PC-3 (cell line): ENCODE measurements at regions not wholly inside any gene's neighbourhood (a gene's known extent, or its start where the extent isn't known, plus 50 kb on each side); places are given as distances from the start of the nearest gene placed in this dataset.

Source experiments
- ATAC-seq: fragments of 200-7000 bp; cut with Tn5 transposase; 2 replicates; pipeline ENCODE4 v1.9.1; 2020; ENCODE audit warnings: mild to moderate bottlenecking, moderate library complexity
- BruUV-seq: library from RNA; stranded (reverse); fragments of 400-500 nt; replicated peaks from 2 replicates; lab custom pipeline; 2021; lab: Mats Ljungman, UMichigan
- CTCF ChIA-PET: fragments of 300-600 bp; sonication (Branson Sonifier 250); formaldehyde crosslinking; loops from one replicate; lab custom pipeline; 2022; ENCODE audit warnings: antibody characterized with exemption; lab: Charles Lee
- POLR2A ChIA-PET: fragments of 300-600 bp; sonication (Branson Sonifier 250); formaldehyde crosslinking; loops from one replicate; lab custom pipeline; 2022; ENCODE audit warnings: antibody characterized with exemption; ENCODE audit not compliant: unreplicated experiment; lab: Charles Lee
- DNase-seq: peaks from one replicate; pipeline ENCODE4 v3.0.0-alpha.2; 2015
- H2AFZ ChIP-seq: fragments of 300-600 bp; sonication (generic); 2 replicates; pipeline ENCODE4 v1.6.0; 2016; ENCODE audit warnings: antibody characterized with exemption, low read length
- H3F3A ChIP-seq: fragments of 300-600 bp; sonication (generic); one replicate; pipeline ENCODE4 v1.6.0; 2017; ENCODE audit warnings: antibody characterized with exemption, low read length, control low read depth, mild to moderate bottlenecking; ENCODE audit not compliant: unreplicated experiment
- H3K27ac ChIP-seq: fragments of 300-600 bp; sonication (generic); 2 replicates; pipeline ENCODE4 v1.5.1; 2016; ENCODE audit warnings: mild to moderate bottlenecking, low read length
- H3K27me3 ChIP-seq: fragments of 300-600 bp; sonication (generic); 2 replicates; pipeline ENCODE4 v1.6.1; 2016; ENCODE audit warnings: low read length, mixed read lengths
- H3K36me3 ChIP-seq: fragments of 300-600 bp; sonication (generic); 2 replicates; pipeline ENCODE4 v1.6.1; 2016; ENCODE audit warnings: low read depth, mixed run types, low read length, mixed read lengths
- H3K4me1 ChIP-seq: fragments of 300-600 bp; sonication (generic); 2 replicates; pipeline ENCODE4 v1.5.1; 2016; ENCODE audit warnings: low read length; ENCODE audit not compliant: insufficient read depth
- H3K4me2 ChIP-seq: fragments of 300-600 bp; sonication (generic); 2 replicates; pipeline ENCODE4 v1.6.0; 2016; ENCODE audit warnings: low read length
- H3K4me3 ChIP-seq: fragments of 300-600 bp; sonication (generic); 2 replicates; pipeline ENCODE4 v1.5.1; 2016; ENCODE audit warnings: mild to moderate bottlenecking, low read length, mixed read lengths
- H3K79me2 ChIP-seq: fragments of 300-600 bp; sonication (generic); 2 replicates; pipeline ENCODE4 v1.6.1; 2017; ENCODE audit warnings: low read length, mixed read lengths
- H3K9ac ChIP-seq: fragments of 300-600 bp; sonication (generic); 2 replicates; pipeline ENCODE4 v1.6.0; 2016; ENCODE audit warnings: mild to moderate bottlenecking, low read length
- H3K9me2 ChIP-seq: fragments of 300-600 bp; sonication (generic); replicated peaks from 2 replicates; pipeline ENCODE4 v1.6.1; 2016; ENCODE audit warnings: mixed run types, low read length, mixed read lengths
- H3K9me3 ChIP-seq: fragments of 300-600 bp; sonication (generic); 2 replicates; pipeline ENCODE4 v1.6.1; 2016; ENCODE audit warnings: low read length, mixed read lengths
- H4K20me1 ChIP-seq: fragments of 300-600 bp; sonication (generic); 2 replicates; pipeline ENCODE4 v1.6.1; 2016; ENCODE audit warnings: low read length, mixed read lengths
- EZH2 ChIP-seq: fragments of 300-600 bp; sonication (generic); IDR thresholded peaks from one replicate; pipeline ENCODE4 v1.6.1; 2017; ENCODE audit warnings: antibody characterized with exemption, mild to moderate bottlenecking, low read length; ENCODE audit not compliant: unreplicated experiment
- EZH2phosphoT487 ChIP-seq: fragments of 300-600 bp; sonication (generic); IDR thresholded peaks from 2 replicates; pipeline ENCODE4 v1.6.1; 2018; ENCODE audit warnings: mild to moderate bottlenecking, antibody characterized with exemption, low read length, borderline replicate concordance
- intact Hi-C: fragments of 100-400 bp; cut with micrococcal nuclease; formaldehyde crosslinking; loops from 2 replicates; pipeline ENCODE4 v1.9.0; 2023
- TF ChIP-seq, protein P1 (sequence below): fragments of 300-600 bp; sonication (generic); conservative IDR thresholded peaks from 2 replicates; pipeline ENCODE4 v1.5.1; 2017; ENCODE audit warnings: antibody characterized with exemption, low read depth, mild to moderate bottlenecking, low read length

DNA sequence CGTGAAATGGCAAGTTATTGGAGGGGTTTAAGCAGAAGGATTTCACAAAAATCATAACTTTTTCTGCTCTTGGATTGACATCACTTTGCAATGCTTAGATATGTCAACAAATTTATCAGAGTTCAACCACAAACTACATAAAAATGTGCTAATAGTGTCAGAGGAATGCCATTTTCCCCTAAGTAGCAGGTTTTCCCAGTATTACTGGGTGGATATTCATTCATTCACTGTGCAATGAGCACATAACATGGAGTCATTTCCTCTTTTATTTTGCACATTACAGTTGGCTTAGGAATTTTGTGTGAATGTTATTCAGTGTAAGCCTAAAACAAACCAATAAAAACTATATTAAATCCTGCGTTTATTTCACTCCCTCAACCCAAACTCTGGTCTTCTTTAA is 537.3 kb upstream of the MCTP2 start:
- CTCF ChIA-PET, result no interaction called here

DNA sequence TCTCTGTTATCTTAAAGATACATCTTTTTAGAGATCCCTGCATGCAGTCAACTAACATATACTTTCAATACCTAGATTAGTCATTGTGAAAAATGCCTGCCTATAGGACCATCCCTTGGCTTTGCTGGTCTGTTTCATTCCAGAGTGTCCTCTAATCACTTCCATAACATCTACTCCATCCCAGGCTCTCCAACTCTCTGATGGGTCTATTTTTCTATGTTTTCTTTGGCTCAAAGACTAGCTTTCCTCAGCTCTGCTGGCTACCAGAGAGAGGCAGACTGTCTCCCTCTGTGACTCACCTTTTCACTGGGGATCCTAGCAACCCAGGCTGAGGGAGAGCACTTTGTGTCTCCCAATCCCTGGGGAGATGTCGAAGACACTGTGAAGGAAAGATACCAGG is 547.7 kb upstream of the MCTP2 start:
- Histone ChIP-seq H3K79me2 (no peaks in the 10 kb centered on the region), H3K4me1 (no peaks in the 10 kb centered on the region), H4K20me1 (no peaks in the 10 kb centered on the region), H3K9me2 (no peaks in the 10 kb centered on the region), H3K27me3 (no peaks in the 10 kb centered on the region), H2AFZ (no peak overlapping the region), H3K36me3 (no peaks in the 10 kb centered on the region), H3K4me3 (no peak overlapping the region), H3F3A (no peaks in the 10 kb centered on the region), H3K9me3 (no peaks in the 10 kb centered on the region), H3K9ac (no peak overlapping the region), H3K4me2 (no peak overlapping the region), H3K27ac (no peak overlapping the region)
- BruUV-seq, result no TSS peak
- DNase-seq (no peak), ATAC-seq (no peak)
- ChIA-PET CTCF (no interaction called here), POLR2A (no interaction called here)
- intact Hi-C loops, result no loop called here
- TF ChIP-seq, protein P1, sequence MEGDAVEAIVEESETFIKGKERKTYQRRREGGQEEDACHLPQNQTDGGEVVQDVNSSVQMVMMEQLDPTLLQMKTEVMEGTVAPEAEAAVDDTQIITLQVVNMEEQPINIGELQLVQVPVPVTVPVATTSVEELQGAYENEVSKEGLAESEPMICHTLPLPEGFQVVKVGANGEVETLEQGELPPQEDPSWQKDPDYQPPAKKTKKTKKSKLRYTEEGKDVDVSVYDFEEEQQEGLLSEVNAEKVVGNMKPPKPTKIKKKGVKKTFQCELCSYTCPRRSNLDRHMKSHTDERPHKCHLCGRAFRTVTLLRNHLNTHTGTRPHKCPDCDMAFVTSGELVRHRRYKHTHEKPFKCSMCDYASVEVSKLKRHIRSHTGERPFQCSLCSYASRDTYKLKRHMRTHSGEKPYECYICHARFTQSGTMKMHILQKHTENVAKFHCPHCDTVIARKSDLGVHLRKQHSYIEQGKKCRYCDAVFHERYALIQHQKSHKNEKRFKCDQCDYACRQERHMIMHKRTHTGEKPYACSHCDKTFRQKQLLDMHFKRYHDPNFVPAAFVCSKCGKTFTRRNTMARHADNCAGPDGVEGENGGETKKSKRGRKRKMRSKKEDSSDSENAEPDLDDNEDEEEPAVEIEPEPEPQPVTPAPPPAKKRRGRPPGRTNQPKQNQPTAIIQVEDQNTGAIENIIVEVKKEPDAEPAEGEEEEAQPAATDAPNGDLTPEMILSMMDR, result no peak
- TF ChIP-seq EZH2 (no peak), EZH2phosphoT487 (no peak)

More for the DNA sequence above, 537.3 kb upstream of the MCTP2 start:
- Histone ChIP-seq H3K9ac (no peak overlapping the region), H3K36me3 (no peaks in the 10 kb centered on the region), H2AFZ (no peak overlapping the region), H3K27me3 (no peaks in the 10 kb centered on the region), H3K4me3 (no peak overlapping the region), H3K4me2 (no peak overlapping the region), H3K27ac (no peak overlapping the region), H3K4me1 (no peaks in the 10 kb centered on the region), H4K20me1 (no peaks in the 10 kb centered on the region), H3K9me2 (no peaks in the 10 kb centered on the region), H3K79me2 (no peaks in the 10 kb centered on the region), H3K9me3 (no peaks in the 10 kb centered on the region), H3F3A (no peaks in the 10 kb centered on the region)
- no TSS peak for BruUV-seq
- TF ChIP-seq EZH2, result no peak
- TF ChIP-seq, protein P1, result no peak
- no peak for TF ChIP-seq EZH2phosphoT487
- intact Hi-C loops, result no loop called here
- POLR2A ChIA-PET, result no interaction called here
- ATAC-seq (no peak), DNase-seq (no peak)

DNA sequence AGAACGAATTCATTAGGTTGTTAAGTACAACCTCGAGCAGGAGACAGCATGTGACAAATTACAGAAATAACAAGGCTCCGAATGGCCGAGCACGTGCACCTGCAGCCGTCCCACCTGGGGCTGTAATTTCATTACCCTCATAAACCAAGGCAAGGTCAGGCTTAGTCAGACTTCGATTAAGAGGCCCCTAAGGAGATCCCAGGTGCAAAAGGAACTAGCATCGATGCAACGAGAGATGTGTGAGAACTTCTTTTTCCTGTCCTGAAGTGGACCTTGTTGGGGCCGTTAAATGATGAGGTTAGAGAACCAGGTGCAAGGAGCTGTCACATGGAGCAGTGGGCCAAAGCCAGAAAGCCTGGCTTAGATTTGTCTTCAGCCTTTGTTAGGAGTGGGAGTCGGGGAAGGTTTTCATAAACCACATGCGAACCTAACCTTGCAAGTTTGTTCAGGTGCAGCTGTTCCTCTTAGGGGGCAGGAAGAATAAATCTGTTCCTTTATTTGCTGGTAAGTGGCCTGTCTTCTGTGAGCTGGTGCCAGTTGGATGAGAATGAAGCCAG is 559.9 kb upstream of the MCTP2 start:
- H3K4me1 ChIP-seq, result no peaks in the 10 kb centered on the region
- TF ChIP-seq EZH2 (no peak), EZH2phosphoT487 (no peak)
- TF ChIP-seq, protein P1, result no peak
- DNase-seq (no peak), ATAC-seq (no peak)
- no peak overlapping the region for H2AFZ ChIP-seq
- no peaks in the 10 kb centered on the region for H4K20me1 ChIP-seq
- H3K79me2 ChIP-seq, result no peaks in the 10 kb centered on the region
- ChIA-PET CTCF (no interaction called here), POLR2A (no interaction called here)
- no peaks in the 10 kb centered on the region for H3F3A ChIP-seq
- no peak overlapping the region for H3K9ac ChIP-seq
- no peaks in the 10 kb centered on the region for H3K27me3 ChIP-seq
- no peaks in the 10 kb centered on the region for H3K36me3 ChIP-seq
- H3K27ac ChIP-seq, result no peak overlapping the region
- no peaks in the 10 kb centered on the region for H3K9me3 ChIP-seq
- intact Hi-C loops, result no loop called here
- no TSS peak for BruUV-seq
- H3K4me3 ChIP-seq, result no peak overlapping the region
- H3K9me2 ChIP-seq, result no peaks in the 10 kb centered on the region
- H3K4me2 ChIP-seq, result no peak overlapping the region
